ENCODE measurements at regions not wholly inside any gene's neighbourhood (a gene's known extent, or its start where the extent isn't known, plus 50 kb on each side); places are given as distances from the start of the nearest gene placed in this dataset.

GRCh38 chr9:88685966-88686365, 151.0 kb downstream of the NXNL2 start (continued):
- TF ChIP-seq SIX5 (IDR thresholded peaks at IDR 0.05; ENCODE audit: low read depth, low read length) = no peak
- no peak for TF ChIP-seq EP300 (IDR thresholded peaks at IDR 0.05; ENCODE audit: borderline replicate concordance in 1 of 2, low read depth in 2 of 2, low read length in 2 of 2)
- no peak for TF ChIP-seq RXRA (IDR thresholded peaks at IDR 0.05; ENCODE audit: insufficient read depth, low read depth, low read length)
- TF ChIP-seq EGR1 (IDR thresholded peaks at IDR 0.05; ENCODE audit: borderline replicate concordance, low read depth, low read length) = no peak
- no peak for TF ChIP-seq KDM4A (IDR thresholded peaks at IDR 0.05; ENCODE audit: low read depth, low read length, severe bottlenecking)
- TF ChIP-seq NRF1 (IDR thresholded peaks at IDR 0.05; ENCODE audit: low read depth, low read length) = no peak
- TF ChIP-seq JUND (IDR thresholded peaks at IDR 0.05; ENCODE audit: low read length) = no peak
- TF ChIP-seq, protein P1, sequence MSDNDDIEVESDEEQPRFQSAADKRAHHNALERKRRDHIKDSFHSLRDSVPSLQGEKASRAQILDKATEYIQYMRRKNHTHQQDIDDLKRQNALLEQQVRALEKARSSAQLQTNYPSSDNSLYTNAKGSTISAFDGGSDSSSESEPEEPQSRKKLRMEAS (IDR thresholded peaks at IDR 0.05) = no peak
- no peak for TF ChIP-seq BCL11A (IDR thresholded peaks at IDR 0.05; ENCODE audit: low read depth in 2 of 2, low read length in 2 of 2)
- TF ChIP-seq RAD21 (IDR thresholded peaks at IDR 0.05 in 1 of 2, conservative IDR thresholded peaks at IDR 0.05 in 1 of 2; ENCODE audit: low read depth in 2 of 2, low read length in 2 of 2) = no peak

Measured in H1 (cell line).